ENCODE measurements at regions not wholly inside any gene's neighbourhood (a gene's known extent, or its start where the extent isn't known, plus 50 kb on each side); places are given as distances from the start of the nearest gene placed in this dataset.

- Histone ChIP-seq H3K4me2 (ENCODE audit: low read length) (no peak overlapping the region), H3K27ac (ENCODE audit: low read depth, low read length, poor library complexity, severe bottlenecking) (no peak overlapping the region), H3K9me2 (ENCODE audit: insufficient read depth, low read length) (no peaks in the 10 kb centered on the region), H2AFZ (ENCODE audit: low read length) (no peak overlapping the region), H4K20me1 (ENCODE audit: insufficient read depth, low read length) (no peaks in the 10 kb centered on the region), H3K36me3 (ENCODE audit: insufficient read depth, low read length) (no peaks in the 10 kb centered on the region), H3K79me2 (ENCODE audit: insufficient read depth, low read depth, low read length) (no peaks in the 10 kb centered on the region), H3K4me3 (ENCODE audit: low read depth, low read length, poor library complexity, severe bottlenecking) (no peak overlapping the region), H3K4me1 (ENCODE audit: insufficient read depth, low read length, poor library complexity, severe bottlenecking) (no peaks in the 10 kb centered on the region), H3K9me3 (ENCODE audit: low read length) (no peaks in the 10 kb centered on the region)
- CTCF ChIA-PET (ENCODE audit: unreplicated experiment), result no interaction called here
- intact Hi-C loops (cut with micrococcal nuclease; ENCODE audit: unreplicated experiment), result no loop called here
- no peak for DNase-seq (ENCODE audit: low spot score)
- POLR2A ChIA-PET, result interaction anchor here (2.8 kb wide), 1 partner anchor 11 kb away, joined by 6 read pairs; no protein-coding TSS in a partner anchor
- BruUV-seq (replicated peaks), result no TSS peak
- TF ChIP-seq EZH2phosphoT487 (IDR thresholded peaks at IDR 0.05; ENCODE audit: borderline replicate concordance, low read depth, low read length) (no peak), CTCF (conservative IDR thresholded peaks at IDR 0.05; ENCODE audit: low read length) (no peak)
Observed at GRCh38 chr2:217304582-217304981, 444.7 kb upstream of the TNP1 start.

- no peak overlapping the region for H3K4me3 ChIP-seq (ENCODE audit: low read depth, low read length, poor library complexity, severe bottlenecking)
- no peak overlapping the region for H3K4me2 ChIP-seq (ENCODE audit: low read length)
- H3K9me2 ChIP-seq (ENCODE audit: insufficient read depth, low read length), result no peaks in the 10 kb centered on the region
- CTCF ChIA-PET (ENCODE audit: unreplicated experiment), result no interaction called here
- TF ChIP-seq EZH2phosphoT487 (IDR thresholded peaks at IDR 0.05; ENCODE audit: borderline replicate concordance, low read depth, low read length), result no peak
- no peak for TF ChIP-seq CTCF (conservative IDR thresholded peaks at IDR 0.05; ENCODE audit: low read length)
- no peak for DNase-seq (ENCODE audit: low spot score)
- H3K36me3 ChIP-seq (ENCODE audit: insufficient read depth, low read length), result no peaks in the 10 kb centered on the region
- no peaks in the 10 kb centered on the region for H4K20me1 ChIP-seq (ENCODE audit: insufficient read depth, low read length)
- no peaks in the 10 kb centered on the region for H3K4me1 ChIP-seq (ENCODE audit: insufficient read depth, low read length, poor library complexity, severe bottlenecking)
- BruUV-seq (replicated peaks), result no TSS peak
- H3K79me2 ChIP-seq (ENCODE audit: insufficient read depth, low read depth, low read length), result no peaks in the 10 kb centered on the region
- no peaks in the 10 kb centered on the region for H3K9me3 ChIP-seq (ENCODE audit: low read length)
- intact Hi-C loops (cut with micrococcal nuclease; ENCODE audit: unreplicated experiment), result no loop called here
- no peak overlapping the region for H2AFZ ChIP-seq (ENCODE audit: low read length)
- no peak overlapping the region for H3K27ac ChIP-seq (ENCODE audit: low read depth, low read length, poor library complexity, severe bottlenecking)
- POLR2A ChIA-PET, result interaction anchor here (2.8 kb wide), 1 partner anchor 9 kb away, joined by 6 read pairs; no protein-coding TSS in a partner anchor
Observed at GRCh38 chr2:217302856-217303255, 443.0 kb upstream of the TNP1 start.

- Histone ChIP-seq H4K20me1 (ENCODE audit: insufficient read depth, low read length) (no peaks in the 10 kb centered on the region), H3K9me2 (ENCODE audit: insufficient read depth, low read length) (no peaks in the 10 kb centered on the region), H3K4me2 (ENCODE audit: low read length) (no peak overlapping the region), H2AFZ (ENCODE audit: low read length) (no peak overlapping the region), H3K9me3 (ENCODE audit: low read length) (no peaks in the 10 kb centered on the region), H3K4me3 (ENCODE audit: low read depth, low read length, poor library complexity, severe bottlenecking) (no peak overlapping the region), H3K4me1 (ENCODE audit: insufficient read depth, low read length, poor library complexity, severe bottlenecking) (no peaks in the 10 kb centered on the region), H3K79me2 (ENCODE audit: insufficient read depth, low read depth, low read length) (no peaks in the 10 kb centered on the region), H3K36me3 (ENCODE audit: insufficient read depth, low read length) (no peaks in the 10 kb centered on the region), H3K27ac (ENCODE audit: low read depth, low read length, poor library complexity, severe bottlenecking) (no peak overlapping the region)
- CTCF ChIA-PET (ENCODE audit: unreplicated experiment), result no interaction called here
- no TSS peak for BruUV-seq (replicated peaks)
- no peak for DNase-seq (ENCODE audit: low spot score)
- no peak for TF ChIP-seq EZH2phosphoT487 (IDR thresholded peaks at IDR 0.05; ENCODE audit: borderline replicate concordance, low read depth, low read length)
- TF ChIP-seq CTCF (conservative IDR thresholded peaks at IDR 0.05; ENCODE audit: low read length), result no peak
- intact Hi-C loops (cut with micrococcal nuclease; ENCODE audit: unreplicated experiment), result no loop called here
- POLR2A ChIA-PET, result interaction anchor here (0.6 kb wide), 1 partner anchor 197 kb away, joined by 3 read pairs; no protein-coding TSS in a partner anchor
Observed at GRCh38 chr2:217301142-217301925, 441.5 kb upstream of the TNP1 start.
